GM23248 (cell line): ENCODE measurements at regions not wholly inside any gene's neighbourhood (a gene's known extent, or its start where the extent isn't known, plus 50 kb on each side); places are given as distances from the start of the nearest gene placed in this dataset.

ENCODE experiments used
- DNase-seq: peaks from one replicate; pipeline ENCODE4 v3.0.0-alpha.2; 2015
- H2AFZ ChIP-seq: fragments of 200-600 bp; sonication (generic); 2 replicates; pipeline ENCODE4 v1.6.1; 2016; ENCODE audit warnings: antibody characterized with exemption
- H3F3A ChIP-seq: fragments of 200-600 bp; sonication (generic); 2 replicates; pipeline ENCODE4 v1.6.1; 2016; ENCODE audit warnings: mild to moderate bottlenecking, antibody characterized with exemption, mixed run types; ENCODE audit not compliant: insufficient read depth
- H3K27ac ChIP-seq: fragments of 200-600 bp; sonication (generic); 2 replicates; pipeline ENCODE4 v1.5.1; 2016; ENCODE audit warnings: mild to moderate bottlenecking
- H3K27me3 ChIP-seq: fragments of 200-600 bp; sonication (generic); replicated peaks from 2 replicates; pipeline ENCODE4 v1.6.1; 2016; ENCODE audit warnings: mild to moderate bottlenecking; ENCODE audit not compliant: insufficient read depth
- H3K36me3 ChIP-seq: fragments of 200-600 bp; sonication (generic); 2 replicates; pipeline ENCODE4 v1.6.1; 2016; ENCODE audit warnings: low read depth, mild to moderate bottlenecking
- H3K4me1 ChIP-seq: fragments of 200-600 bp; sonication (generic); 2 replicates; pipeline ENCODE4 v1.6.1; 2016; ENCODE audit warnings: mild to moderate bottlenecking; ENCODE audit not compliant: insufficient read depth
- H3K4me2 ChIP-seq: fragments of 200-600 bp; sonication (generic); one replicate; pipeline ENCODE4 v1.6.1; 2016; ENCODE audit warnings: mild to moderate bottlenecking; ENCODE audit not compliant: unreplicated experiment
- H3K4me3 ChIP-seq: fragments of 200-600 bp; sonication (generic); 2 replicates; pipeline ENCODE4 v1.5.1; 2016; ENCODE audit warnings: mild to moderate bottlenecking
- H3K79me2 ChIP-seq: fragments of 200-600 bp; sonication (generic); 2 replicates; pipeline ENCODE4 v1.6.1; 2016; ENCODE audit warnings: mild to moderate bottlenecking; ENCODE audit not compliant: insufficient read depth
- H3K9ac ChIP-seq: fragments of 200-600 bp; sonication (generic); 2 replicates; pipeline ENCODE4 v1.6.1; 2016; ENCODE audit warnings: mild to moderate bottlenecking
- H3K9me2 ChIP-seq: fragments of 200-600 bp; sonication (generic); 2 replicates; pipeline ENCODE4 v1.6.1; 2016; ENCODE audit warnings: mixed run types, mild to moderate bottlenecking, moderate library complexity; ENCODE audit not compliant: insufficient read depth
- H3K9me3 ChIP-seq: fragments of 200-600 bp; sonication (generic); one replicate; pipeline ENCODE4 v1.6.1; 2017; ENCODE audit warnings: low read depth
- H4K20me1 ChIP-seq: fragments of 200-600 bp; sonication (generic); 2 replicates; pipeline ENCODE4 v1.6.0; 2016; ENCODE audit not compliant: insufficient read depth
- EZH2 ChIP-seq: fragments of 200-600 bp; sonication (generic); IDR thresholded peaks from 2 replicates; pipeline ENCODE4 v1.6.1; 2018; ENCODE audit warnings: antibody characterized with exemption, mild to moderate bottlenecking; ENCODE audit not compliant: insufficient read depth, poor library complexity, severe bottlenecking
- EZH2phosphoT487 ChIP-seq: fragments of 200-600 bp; sonication (generic); IDR thresholded peaks from 2 replicates; pipeline ENCODE4 v1.6.1; 2018; ENCODE audit warnings: antibody characterized with exemption, moderate library complexity, mild to moderate bottlenecking, low read depth; ENCODE audit not compliant: insufficient read depth
- WGBS, 2 experiments: methylation state at CpG; one replicate each; pipeline ENCODE4 v1.1.6; 2015 to 2017; ENCODE audit warnings: low lambda C conversion rate in 2 of 2, low coverage in 1 of 2; ENCODE audit errors: missing lambda C conversion rate in 2 of 2; 5-methylcytosine and 5-hydroxymethylcytosine counted together
- in situ Hi-C: fragments of 300-500 bp; cut with MboI; formaldehyde crosslinking; loops from 2 replicates; pipeline ENCODE4 v1.15.0; 2020

GRCh38 chr12:65658360-65658759 lies 165.9 kb upstream of the HMGA2 start:
- in situ Hi-C loops, result no loop called here
- no peak overlapping the region for H3K4me3 ChIP-seq
- 99 to 100% methylated on average over 2 of the region's 2 CpGs for WGBS, 2 experiments
- DNase-seq, result no peak
- H3K27me3 ChIP-seq, result no peaks in the 10 kb centered on the region
- no peaks in the 10 kb centered on the region for H3K9me3 ChIP-seq
- no peak overlapping the region for H3K9ac ChIP-seq
- H3K4me2 ChIP-seq, result no peak overlapping the region
- H2AFZ ChIP-seq, result no peak overlapping the region
- TF ChIP-seq EZH2, result no peak
- no peak for TF ChIP-seq EZH2phosphoT487
- no peaks in the 10 kb centered on the region for H4K20me1 ChIP-seq
- H3K36me3 ChIP-seq, result no peaks in the 10 kb centered on the region
- no peak overlapping the region for H3K27ac ChIP-seq
- H3K4me1 ChIP-seq, result peaks cover 37% of the 10 kb centered on the region
- H3K79me2 ChIP-seq, result no peaks in the 10 kb centered on the region
- no peaks in the 10 kb centered on the region for H3K9me2 ChIP-seq
- H3F3A ChIP-seq, result peaks cover 41% of the 10 kb centered on the region

- Histone ChIP-seq H3K27ac (no peak overlapping the region), H2AFZ (no peak overlapping the region), H3K4me1 (peaks cover 44% of the 10 kb centered on the region), H3K79me2 (no peaks in the 10 kb centered on the region), H3K4me2 (no peak overlapping the region), H3K27me3 (no peaks in the 10 kb centered on the region), H3K9ac (no peak overlapping the region), H3K9me3 (no peaks in the 10 kb centered on the region), H3K4me3 (no peak overlapping the region), H4K20me1 (no peaks in the 10 kb centered on the region), H3F3A (peaks cover 38% of the 10 kb centered on the region), H3K9me2 (no peaks in the 10 kb centered on the region), H3K36me3 (no peaks in the 10 kb centered on the region)
- TF ChIP-seq EZH2phosphoT487, result no peak
- no peak for TF ChIP-seq EZH2
- DNase-seq, result no peak
- WGBS, 2 experiments, result 100% methylated on average over 1 of the region's 1 CpG
- in situ Hi-C loops, result no loop called here
These were observed 164.6 kb upstream of the HMGA2 start for GRCh38 chr12:65659681-65660080.

GRCh38 chr12:65660096-65660495 lies 164.2 kb upstream of the HMGA2 start:
- H3K4me3 ChIP-seq, result no peak overlapping the region
- 96 to 97% methylated on average over 4 of the region's 4 CpGs for WGBS, 2 experiments
- no peaks in the 10 kb centered on the region for H4K20me1 ChIP-seq
- no peak overlapping the region for H2AFZ ChIP-seq
- no peaks in the 10 kb centered on the region for H3K9me3 ChIP-seq
- TF ChIP-seq EZH2phosphoT487 (no peak), EZH2 (no peak)
- no peaks in the 10 kb centered on the region for H3K79me2 ChIP-seq
- H3K27me3 ChIP-seq, result no peaks in the 10 kb centered on the region
- H3K4me1 ChIP-seq, result peaks cover 41% of the 10 kb centered on the region
- peaks cover 34% of the 10 kb centered on the region for H3F3A ChIP-seq
- no peaks in the 10 kb centered on the region for H3K9me2 ChIP-seq
- in situ Hi-C loops, result no loop called here
- H3K9ac ChIP-seq, result no peak overlapping the region
- no peak overlapping the region for H3K4me2 ChIP-seq
- H3K36me3 ChIP-seq, result no peaks in the 10 kb centered on the region
- DNase-seq, result no peak
- no peak overlapping the region for H3K27ac ChIP-seq

GRCh38 chr12:65660836-65661235 lies 163.4 kb upstream of the HMGA2 start:
- Histone ChIP-seq H3K27ac (no peak overlapping the region), H2AFZ (no peak overlapping the region), H3K4me1 (peaks cover 33% of the 10 kb centered on the region), H3K36me3 (no peaks in the 10 kb centered on the region), H3K9me3 (no peaks in the 10 kb centered on the region), H3K4me2 (no peak overlapping the region), H3F3A (peaks cover 27% of the 10 kb centered on the region), H3K79me2 (no peaks in the 10 kb centered on the region), H3K4me3 (no peak overlapping the region), H3K9me2 (no peaks in the 10 kb centered on the region), H3K27me3 (no peaks in the 10 kb centered on the region), H4K20me1 (no peaks in the 10 kb centered on the region), H3K9ac (no peak overlapping the region)
- 97% methylated on average over 7 of the region's 7 CpGs for WGBS, 2 experiments
- in situ Hi-C loops, result no loop called here
- no peak for DNase-seq
- TF ChIP-seq EZH2 (no peak), EZH2phosphoT487 (no peak)

- Histone ChIP-seq H3K9ac (no peak overlapping the region), H3K4me2 (no peak overlapping the region), H3K4me1 (peaks cover 18% of the 10 kb centered on the region), H4K20me1 (no peaks in the 10 kb centered on the region), H3K36me3 (no peaks in the 10 kb centered on the region), H3K27me3 (no peaks in the 10 kb centered on the region), H3F3A (peaks cover 12% of the 10 kb centered on the region), H2AFZ (no peak overlapping the region), H3K4me3 (no peak overlapping the region), H3K9me2 (no peaks in the 10 kb centered on the region), H3K27ac (no peak overlapping the region), H3K9me3 (no peaks in the 10 kb centered on the region), H3K79me2 (no peaks in the 10 kb centered on the region)
- 95 to 100% methylated on average over 2 of the region's 2 CpGs for WGBS, 2 experiments
- no peak for DNase-seq
- in situ Hi-C loops, result no loop called here
- no peak for TF ChIP-seq EZH2phosphoT487
- no peak for TF ChIP-seq EZH2
These were observed 161.7 kb upstream of the HMGA2 start for GRCh38 chr12:65662590-65662989.
